ENCODE measurements at regions not wholly inside any gene's neighbourhood (a gene's known extent, or its start where the extent isn't known, plus 50 kb on each side); places are given as distances from the start of the nearest gene placed in this dataset.
A peak's percentile ranks its signal among the peaks of the same experiment; 100 is the strongest.

DNA sequence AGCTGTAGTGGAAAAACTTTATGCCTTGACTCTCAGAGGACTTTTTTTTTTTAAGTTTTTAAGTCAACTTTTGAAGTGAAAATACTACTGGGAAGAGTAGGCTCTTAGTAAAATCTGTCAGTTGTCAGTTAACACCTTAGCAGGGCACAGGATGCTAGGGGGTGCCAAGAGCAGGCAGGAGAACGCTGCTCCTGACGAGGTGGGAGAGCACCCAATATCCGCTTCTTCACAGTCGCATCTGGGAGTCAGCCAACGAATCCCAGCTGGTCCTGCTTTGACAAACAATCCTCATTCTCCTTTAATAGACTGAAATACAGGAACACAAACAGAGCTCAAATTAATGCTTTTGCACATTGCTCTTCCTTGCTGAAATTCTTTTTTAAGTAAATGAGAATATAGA lies 709.5 kb upstream of the ACVR2A start:
- ATAC-seq = no peak
- intact Hi-C loops (cut with DNase I) = no loop called here
- H3K4me3 ChIP-seq = no peak overlapping the region
- H3K4me1 ChIP-seq = no peaks in the 10 kb centered on the region
- no peaks in the 10 kb centered on the region for H3K36me3 ChIP-seq
- no peak overlapping the region for H3K27ac ChIP-seq
- DNase-seq = peak in 2 of 4 donors; percentile 39 to 53
- no peaks in the 10 kb centered on the region for H3K27me3 ChIP-seq
- TF ChIP-seq, protein P1, sequence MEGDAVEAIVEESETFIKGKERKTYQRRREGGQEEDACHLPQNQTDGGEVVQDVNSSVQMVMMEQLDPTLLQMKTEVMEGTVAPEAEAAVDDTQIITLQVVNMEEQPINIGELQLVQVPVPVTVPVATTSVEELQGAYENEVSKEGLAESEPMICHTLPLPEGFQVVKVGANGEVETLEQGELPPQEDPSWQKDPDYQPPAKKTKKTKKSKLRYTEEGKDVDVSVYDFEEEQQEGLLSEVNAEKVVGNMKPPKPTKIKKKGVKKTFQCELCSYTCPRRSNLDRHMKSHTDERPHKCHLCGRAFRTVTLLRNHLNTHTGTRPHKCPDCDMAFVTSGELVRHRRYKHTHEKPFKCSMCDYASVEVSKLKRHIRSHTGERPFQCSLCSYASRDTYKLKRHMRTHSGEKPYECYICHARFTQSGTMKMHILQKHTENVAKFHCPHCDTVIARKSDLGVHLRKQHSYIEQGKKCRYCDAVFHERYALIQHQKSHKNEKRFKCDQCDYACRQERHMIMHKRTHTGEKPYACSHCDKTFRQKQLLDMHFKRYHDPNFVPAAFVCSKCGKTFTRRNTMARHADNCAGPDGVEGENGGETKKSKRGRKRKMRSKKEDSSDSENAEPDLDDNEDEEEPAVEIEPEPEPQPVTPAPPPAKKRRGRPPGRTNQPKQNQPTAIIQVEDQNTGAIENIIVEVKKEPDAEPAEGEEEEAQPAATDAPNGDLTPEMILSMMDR (IDR thresholded peaks at IDR 0.05) = no peak
- H3K9me3 ChIP-seq = no peaks in the 10 kb centered on the region

DNA sequence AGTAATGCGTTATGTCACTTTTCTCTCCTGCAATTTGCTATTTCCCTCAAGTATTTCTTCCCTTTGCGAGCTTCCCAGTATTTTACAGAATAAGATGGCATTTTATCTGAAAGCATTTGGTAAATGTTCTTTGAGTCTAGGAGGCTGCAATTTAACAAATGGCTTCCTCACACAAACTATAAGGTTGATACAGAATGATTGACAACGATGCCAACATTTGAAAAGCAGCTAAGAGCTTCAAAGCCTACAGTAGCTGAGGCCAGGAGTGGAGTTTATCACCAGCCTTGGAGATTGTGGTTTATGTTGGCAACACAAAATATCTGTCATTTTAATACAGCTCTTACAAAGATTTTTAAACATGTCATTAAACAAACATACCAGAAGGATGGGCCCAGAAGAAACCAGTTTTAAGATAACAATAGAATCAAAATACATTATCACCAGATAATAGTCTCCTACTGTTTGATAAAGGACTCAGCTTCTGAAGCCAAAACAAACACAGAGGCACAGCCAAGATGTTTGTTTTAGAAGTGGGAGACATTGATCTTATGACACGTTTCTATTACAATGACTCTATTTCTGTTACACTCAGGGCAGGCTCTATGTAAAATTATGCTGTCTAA lies 711.4 kb upstream of the ACVR2A start:
- no peaks in the 10 kb centered on the region for H3K4me1 ChIP-seq
- no peaks in the 10 kb centered on the region for H3K9me3 ChIP-seq
- TF ChIP-seq, protein P1 (IDR thresholded peaks at IDR 0.05) = no peak
- H3K36me3 ChIP-seq = no peaks in the 10 kb centered on the region
- H3K27ac ChIP-seq = no peak overlapping the region
- no peak for ATAC-seq
- DNase-seq = no peak
- no peak overlapping the region for H3K4me3 ChIP-seq
- intact Hi-C loops (cut with DNase I) = no loop called here
- no peaks in the 10 kb centered on the region for H3K27me3 ChIP-seq

DNA sequence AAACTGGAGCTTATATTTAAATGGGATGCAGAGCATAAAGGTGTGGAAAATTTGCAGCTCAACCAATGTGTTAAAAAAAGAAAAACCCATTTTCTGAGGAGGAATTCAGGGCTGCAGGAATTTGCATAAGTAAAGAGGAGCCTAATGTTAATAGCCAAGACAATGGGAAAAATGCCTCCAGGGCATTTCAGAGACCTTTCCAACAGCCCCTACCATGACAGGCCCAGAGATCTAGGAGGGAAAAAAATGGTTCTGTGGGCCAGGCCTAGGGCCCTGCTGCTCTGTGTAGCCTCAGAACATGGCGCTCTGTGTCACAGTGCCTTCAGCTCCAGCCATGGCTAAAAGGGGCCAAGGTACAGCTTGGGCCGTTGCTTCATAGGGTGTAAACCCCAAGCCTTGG lies 719.7 kb upstream of the ACVR2A start:
- intact Hi-C loops (cut with DNase I) = no loop called here
- H3K9me3 ChIP-seq = peaks cover 0 to 16% of the 10 kb centered on the region in 2 donors
- TF ChIP-seq, protein P1 (IDR thresholded peaks at IDR 0.05) = no peak

DNA sequence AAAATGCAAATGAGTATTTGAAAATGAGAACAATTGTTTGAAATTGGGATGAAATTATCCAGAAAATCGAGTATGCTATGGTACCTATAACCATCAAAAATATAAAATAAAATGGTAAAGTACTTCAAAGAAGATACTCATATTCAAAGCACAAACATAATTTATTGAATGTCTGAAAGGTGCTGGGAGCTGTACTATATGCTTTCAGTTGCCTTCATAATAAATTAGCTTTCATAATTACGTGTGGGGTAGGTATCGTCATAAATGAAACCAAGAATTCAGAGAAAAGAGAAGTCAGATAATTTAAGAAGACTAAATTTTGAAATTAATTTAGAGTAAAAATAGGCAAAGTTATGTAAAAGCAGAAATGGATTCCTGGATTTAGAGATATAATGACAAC lies 721.9 kb upstream of the ACVR2A start:
- TF ChIP-seq, protein P1 (IDR thresholded peaks at IDR 0.05) = no peak
- Histone ChIP-seq H3K9me3 (peaks cover 0 to 16% of the 10 kb centered on the region in 2 donors), H3K36me3 (no peaks in the 10 kb centered on the region), H3K27me3 (no peaks in the 10 kb centered on the region), H3K4me3 (no peak overlapping the region), H3K27ac (no peak overlapping the region), H3K4me1 (no peaks in the 10 kb centered on the region)
- no peak for ATAC-seq
- DNase-seq = no peak
- intact Hi-C loops (cut with DNase I) = no loop called here

More for the DNA sequence above, 719.7 kb upstream of the ACVR2A start:
- H3K36me3 ChIP-seq = no peaks in the 10 kb centered on the region
- no peak overlapping the region for H3K4me3 ChIP-seq
- ATAC-seq = no peak
- no peak overlapping the region for H3K27ac ChIP-seq
- DNase-seq = no peak
- no peaks in the 10 kb centered on the region for H3K4me1 ChIP-seq
- no peaks in the 10 kb centered on the region for H3K27me3 ChIP-seq

DNA sequence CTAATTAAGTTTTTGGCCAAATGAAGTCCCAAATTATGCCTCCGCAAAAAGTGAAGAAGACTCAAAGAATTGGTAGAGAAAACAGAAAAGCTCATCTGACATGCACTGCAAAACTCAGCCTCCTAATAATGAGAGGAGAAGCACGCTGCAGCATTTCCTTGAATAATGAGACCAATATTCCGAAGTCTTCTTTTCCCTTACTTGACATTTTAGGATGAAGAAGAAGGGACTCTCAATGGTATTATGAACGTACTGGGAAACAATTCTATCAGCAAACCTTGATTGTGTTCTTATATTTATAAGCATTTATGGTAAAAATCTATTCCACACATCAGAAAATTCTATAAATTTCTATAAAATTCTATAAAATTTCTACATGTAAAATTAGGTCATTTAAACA lies 733.9 kb upstream of the ACVR2A start:
- Histone ChIP-seq H3K4me1 (no peaks in the 10 kb centered on the region), H3K27ac (no peak overlapping the region), H3K27me3 (no peaks in the 10 kb centered on the region), H3K36me3 (no peaks in the 10 kb centered on the region), H3K4me3 (no peak overlapping the region), H3K9me3 (peaks cover 0 to 10% of the 10 kb centered on the region in 2 donors)
- DNase-seq = no peak
- ATAC-seq = no peak
- intact Hi-C loops (cut with DNase I) = no loop called here
- TF ChIP-seq, protein P1 (IDR thresholded peaks at IDR 0.05) = no peak

Data from left lung (tissue), 4 donors.